ENCODE measurements at regions not wholly inside any gene's neighbourhood (a gene's known extent, or its start where the extent isn't known, plus 50 kb on each side); places are given as distances from the start of the nearest gene placed in this dataset.

DNA sequence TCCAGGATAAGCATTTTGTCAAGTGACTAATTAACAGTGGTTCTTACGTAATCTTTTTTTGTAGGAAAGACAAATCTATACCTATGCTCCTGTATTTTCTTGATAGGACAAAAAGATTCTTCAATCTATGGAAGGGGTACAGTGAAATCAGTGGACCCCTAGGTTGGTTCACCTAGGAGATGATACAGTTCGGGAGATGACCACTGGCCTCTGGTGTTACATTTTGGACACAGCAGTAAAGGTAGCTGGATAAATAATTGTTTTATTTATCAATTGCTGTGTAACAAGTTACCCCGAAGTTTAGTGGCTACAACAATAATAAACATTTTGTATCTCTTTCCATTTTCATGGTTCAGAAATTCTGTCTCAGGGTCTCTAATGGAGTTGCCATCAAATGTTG lies 288.2 kb upstream of the MAGI2 start:
- FAIRE-seq (no peak), ATAC-seq (no peak), DNase-seq (ENCODE audit: low read depth, low spot score) (no peak)
- no peaks in the 10 kb centered on the region for H3K36me3 ChIP-seq (ENCODE audit: control insufficient read depth in 2 of 2, insufficient read depth in 2 of 2, low read length in 1 of 2)
- no peak overlapping the region for H3K4me2 ChIP-seq (ENCODE audit: control insufficient read depth, insufficient read depth)
- H3K9me3 ChIP-seq (replicated peaks; ENCODE audit: control insufficient read depth, insufficient read depth, low read length): no peaks in the 10 kb centered on the region
- ChIA-PET SMC1A (ENCODE audit: uncharacterized antibody, unreplicated experiment) (no interaction called here), CTCF (no interaction called here), POLR2A (no interaction called here), RAD21 (ENCODE audit: unreplicated experiment) (no interaction called here)
- TF ChIP-seq TBL1XR1 (IDR thresholded peaks at IDR 0.05; ENCODE audit: low read depth, low read length): no peak
- TF ChIP-seq POLR2AphosphoS5 (IDR thresholded peaks at IDR 0.05; ENCODE audit: low read length): no peak
- no peak for TF ChIP-seq SREBF2 (IDR thresholded peaks at IDR 0.05; ENCODE audit: low read length)
- TF ChIP-seq SMAD1 (IDR thresholded peaks at IDR 0.05; ENCODE audit: low read depth, partially characterized antibody): no peak
- TF ChIP-seq PAX8 (IDR thresholded peaks at IDR 0.05): no peak
- TF ChIP-seq, protein P1, sequence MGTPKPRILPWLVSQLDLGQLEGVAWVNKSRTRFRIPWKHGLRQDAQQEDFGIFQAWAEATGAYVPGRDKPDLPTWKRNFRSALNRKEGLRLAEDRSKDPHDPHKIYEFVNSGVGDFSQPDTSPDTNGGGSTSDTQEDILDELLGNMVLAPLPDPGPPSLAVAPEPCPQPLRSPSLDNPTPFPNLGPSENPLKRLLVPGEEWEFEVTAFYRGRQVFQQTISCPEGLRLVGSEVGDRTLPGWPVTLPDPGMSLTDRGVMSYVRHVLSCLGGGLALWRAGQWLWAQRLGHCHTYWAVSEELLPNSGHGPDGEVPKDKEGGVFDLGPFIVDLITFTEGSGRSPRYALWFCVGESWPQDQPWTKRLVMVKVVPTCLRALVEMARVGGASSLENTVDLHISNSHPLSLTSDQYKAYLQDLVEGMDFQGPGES (IDR thresholded peaks at IDR 0.05): no peak
- TF ChIP-seq NFYA (IDR thresholded peaks at IDR 0.05; ENCODE audit: borderline replicate concordance, low read depth, low read length): no peak
- no peak for TF ChIP-seq SUZ12 (IDR thresholded peaks at IDR 0.05; ENCODE audit: unreplicated experiment)
- TF ChIP-seq ZNF217 (IDR thresholded peaks at IDR 0.05): no peak
- no peak for TF ChIP-seq EZH2 (IDR thresholded peaks at IDR 0.05; ENCODE audit: borderline replicate concordance, control insufficient read depth, low read depth, low read length)
- TF ChIP-seq MYC (IDR thresholded peaks at IDR 0.05; ENCODE audit: insufficient read depth, insufficient read length, insufficient replicate concordance, low read length, severe bottlenecking): no peak
- no peak for TF ChIP-seq CBX5 (IDR thresholded peaks at IDR 0.05; ENCODE audit: low read depth)
- TF ChIP-seq SPI1 (IDR thresholded peaks at IDR 0.05; ENCODE audit: borderline replicate concordance, insufficient read depth, low read depth, low read length): no peak
- no peak for TF ChIP-seq NR2C1 (IDR thresholded peaks at IDR 0.05)
- TF ChIP-seq, protein P2, sequence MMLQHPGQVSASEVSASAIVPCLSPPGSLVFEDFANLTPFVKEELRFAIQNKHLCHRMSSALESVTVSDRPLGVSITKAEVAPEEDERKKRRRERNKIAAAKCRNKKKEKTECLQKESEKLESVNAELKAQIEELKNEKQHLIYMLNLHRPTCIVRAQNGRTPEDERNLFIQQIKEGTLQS (IDR thresholded peaks at IDR 0.05; ENCODE audit: borderline replicate concordance, extremely low read depth, low read depth, low read length): no peak
- TF ChIP-seq, protein P3, sequence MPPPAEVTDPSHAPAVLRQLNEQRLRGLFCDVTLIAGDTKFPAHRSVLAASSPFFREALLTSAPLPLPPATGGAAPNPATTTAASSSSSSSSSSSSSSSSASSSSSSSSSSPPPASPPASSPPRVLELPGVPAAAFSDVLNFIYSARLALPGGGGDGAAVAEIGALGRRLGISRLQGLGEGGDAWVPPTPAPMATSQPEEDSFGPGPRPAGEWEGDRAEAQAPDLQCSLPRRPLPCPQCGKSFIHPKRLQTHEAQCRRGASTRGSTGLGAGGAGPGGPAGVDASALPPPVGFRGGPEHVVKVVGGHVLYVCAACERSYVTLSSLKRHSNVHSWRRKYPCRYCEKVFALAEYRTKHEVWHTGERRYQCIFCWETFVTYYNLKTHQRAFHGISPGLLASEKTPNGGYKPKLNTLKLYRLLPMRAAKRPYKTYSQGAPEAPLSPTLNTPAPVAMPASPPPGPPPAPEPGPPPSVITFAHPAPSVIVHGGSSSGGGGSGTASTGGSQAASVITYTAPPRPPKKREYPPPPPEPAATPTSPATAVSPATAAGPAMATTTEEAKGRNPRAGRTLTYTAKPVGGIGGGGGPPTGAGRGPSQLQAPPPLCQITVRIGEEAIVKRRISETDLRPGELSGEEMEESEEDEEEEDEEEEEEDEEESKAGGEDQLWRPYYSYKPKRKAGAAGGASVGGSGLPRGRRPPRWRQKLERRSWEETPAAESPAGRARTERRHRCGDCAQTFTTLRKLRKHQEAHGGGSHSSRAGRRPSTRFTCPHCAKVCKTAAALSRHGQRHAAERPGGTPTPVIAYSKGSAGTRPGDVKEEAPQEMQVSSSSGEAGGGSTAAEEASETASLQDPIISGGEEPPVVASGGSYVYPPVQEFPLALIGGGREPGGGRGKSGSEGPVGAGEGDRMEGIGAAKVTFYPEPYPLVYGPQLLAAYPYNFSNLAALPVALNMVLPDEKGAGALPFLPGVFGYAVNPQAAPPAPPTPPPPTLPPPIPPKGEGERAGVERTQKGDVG (CRISPR knock-in tag; IDR thresholded peaks at IDR 0.05): no peak
- no peak for TF ChIP-seq RUNX3 (IDR thresholded peaks at IDR 0.05; ENCODE audit: low read length)
- no peak for TF ChIP-seq BMI1 (IDR thresholded peaks at IDR 0.05; ENCODE audit: borderline replicate concordance)
- in situ Hi-C loops (cut with MboI) (no loop called here), intact Hi-C loops (cut with micrococcal nuclease; ENCODE audit: unreplicated experiment) (loop anchor here (5.0 kb wide), 1 partner anchor 444 kb away; no protein-coding TSS in a partner anchor)
- no TSS peak for BruUV-seq (replicated peaks)
- H3K79me2 ChIP-seq (ENCODE audit: control insufficient read depth, insufficient read depth, low read length): no peaks in the 10 kb centered on the region
- no peak overlapping the region for H3K4me3 ChIP-seq
- H3K4me1 ChIP-seq (ENCODE audit: control insufficient read depth, insufficient read depth, low read length): no peaks in the 10 kb centered on the region
- H3K9ac ChIP-seq (ENCODE audit: control insufficient read depth, insufficient read depth, low read length): no peak overlapping the region
- H4K20me1 ChIP-seq (ENCODE audit: control insufficient read depth, insufficient read depth): no peaks in the 10 kb centered on the region
- H3K27ac ChIP-seq (ENCODE audit: control insufficient read depth, insufficient read depth): no peak overlapping the region
- WGBS (ENCODE audit: insufficient coverage, insufficient replicate concordance, low lambda C conversion rate, missing lambda C conversion rate): 0% methylated on average over 3 of the region's 3 CpGs
- no peak overlapping the region for H2AFZ ChIP-seq (ENCODE audit: control insufficient read depth, low read depth, low read length)
- no peaks in the 10 kb centered on the region for H3K27me3 ChIP-seq (replicated peaks in 1 of 2; ENCODE audit: control insufficient read depth in 2 of 2, insufficient read depth in 2 of 2, low read length in 1 of 2)
